ENCODE measurements at regions not wholly inside any gene's neighbourhood (a gene's known extent, or its start where the extent isn't known, plus 50 kb on each side); places are given as distances from the start of the nearest gene placed in this dataset.
"Not testable (repeated sequence)": the region's sequence is repeated elsewhere in the genome, so short reads cannot be mapped to it uniquely, and the experiment has no call there.

- no peak for DNase-seq
These were observed 686.1 kb downstream of the GLUD2 start for GRCh38 chrX:121733514-121733913.

- DNase-seq = no peak
These were observed 698.7 kb downstream of the GLUD2 start for GRCh38 chrX:121746105-121746504.

GRCh38 chrX:121753602-121754001 is 706.2 kb downstream of the GLUD2 start:
- DNase-seq = not testable (repeated sequence)

GRCh38 chrX:121754301-121754700 is 706.9 kb downstream of the GLUD2 start:
- no peak for DNase-seq

- DNase-seq = no peak
These were observed 708.1 kb downstream of the GLUD2 start for GRCh38 chrX:121755541-121755940.

GRCh38 chrX:121761845-121762244 is 714.4 kb downstream of the GLUD2 start:
- no peak for DNase-seq

- DNase-seq = no peak
These were observed 716.3 kb downstream of the GLUD2 start for GRCh38 chrX:121763671-121764070.

- DNase-seq = not testable (repeated sequence)
These were observed 720.8 kb downstream of the GLUD2 start for GRCh38 chrX:121768210-121768609.

GRCh38 chrX:121781991-121782390 is 734.6 kb downstream of the GLUD2 start:
- no peak for DNase-seq

GRCh38 chrX:121782544-121782943 is 735.1 kb downstream of the GLUD2 start:
- no peak for DNase-seq

GRCh38 chrX:121782976-121783375 is 735.6 kb downstream of the GLUD2 start:
- DNase-seq = no peak

- DNase-seq = no peak
These were observed 755.5 kb downstream of the GLUD2 start for GRCh38 chrX:121802881-121803412.

GRCh38 chrX:121823406-121823805 is 776.0 kb downstream of the GLUD2 start:
- no peak for DNase-seq

GRCh38 chrX:121831601-121832000 is 784.2 kb downstream of the GLUD2 start:
- no peak for DNase-seq

- DNase-seq = no peak
These were observed 785.0 kb downstream of the GLUD2 start for GRCh38 chrX:121832446-121832845.

GRCh38 chrX:121836000-121836399 is 788.6 kb downstream of the GLUD2 start:
- no peak for DNase-seq

- DNase-seq = no peak
These were observed 803.6 kb downstream of the GLUD2 start for GRCh38 chrX:121851033-121851432.

GRCh38 chrX:121853762-121854613 is 806.6 kb downstream of the GLUD2 start:
- DNase-seq = no peak

- no peak for DNase-seq
These were observed 807.2 kb downstream of the GLUD2 start for GRCh38 chrX:121854614-121854911.

- no peak for DNase-seq
These were observed 811.6 kb downstream of the GLUD2 start for GRCh38 chrX:121858867-121859647.

GRCh38 chrX:121863976-121864375 is 816.6 kb downstream of the GLUD2 start:
- DNase-seq = no peak

- DNase-seq = no peak
These were observed 817.2 kb downstream of the GLUD2 start for GRCh38 chrX:121864561-121864960.

GRCh38 chrX:121869876-121870477 is 822.6 kb downstream of the GLUD2 start:
- DNase-seq = no peak

- DNase-seq = no peak
These were observed 823.7 kb downstream of the GLUD2 start for GRCh38 chrX:121871122-121871521.

Measured in NCI-H226 (cell line).